PC-3 (cell line): ENCODE measurements at regions not wholly inside any gene's neighbourhood (a gene's known extent, or its start where the extent isn't known, plus 50 kb on each side); places are given as distances from the start of the nearest gene placed in this dataset.
"Not testable (repeated sequence)": the region's sequence is repeated elsewhere in the genome, so short reads cannot be mapped to it uniquely, and the experiment has no call there.

Experiments
- ATAC-seq: fragments of 200-7000 bp; cut with Tn5 transposase; 2 replicates; pipeline ENCODE4 v1.9.1; 2020; ENCODE audit warnings: mild to moderate bottlenecking, moderate library complexity
- BruUV-seq: library from RNA; stranded (reverse); fragments of 400-500 nt; replicated peaks from 2 replicates; lab custom pipeline; 2021; lab: Mats Ljungman, UMichigan
- CTCF ChIA-PET: fragments of 300-600 bp; sonication (Branson Sonifier 250); formaldehyde crosslinking; loops from one replicate; lab custom pipeline; 2022; ENCODE audit warnings: antibody characterized with exemption; lab: Charles Lee
- POLR2A ChIA-PET: fragments of 300-600 bp; sonication (Branson Sonifier 250); formaldehyde crosslinking; loops from one replicate; lab custom pipeline; 2022; ENCODE audit warnings: antibody characterized with exemption; ENCODE audit not compliant: unreplicated experiment; lab: Charles Lee
- DNase-seq: peaks from one replicate; pipeline ENCODE4 v3.0.0-alpha.2; 2015
- H2AFZ ChIP-seq: fragments of 300-600 bp; sonication (generic); 2 replicates; pipeline ENCODE4 v1.6.0; 2016; ENCODE audit warnings: antibody characterized with exemption, low read length
- H3F3A ChIP-seq: fragments of 300-600 bp; sonication (generic); one replicate; pipeline ENCODE4 v1.6.0; 2017; ENCODE audit warnings: antibody characterized with exemption, low read length, control low read depth, mild to moderate bottlenecking; ENCODE audit not compliant: unreplicated experiment
- H3K27ac ChIP-seq: fragments of 300-600 bp; sonication (generic); 2 replicates; pipeline ENCODE4 v1.5.1; 2016; ENCODE audit warnings: mild to moderate bottlenecking, low read length
- H3K27me3 ChIP-seq: fragments of 300-600 bp; sonication (generic); 2 replicates; pipeline ENCODE4 v1.6.1; 2016; ENCODE audit warnings: low read length, mixed read lengths
- H3K36me3 ChIP-seq: fragments of 300-600 bp; sonication (generic); 2 replicates; pipeline ENCODE4 v1.6.1; 2016; ENCODE audit warnings: low read depth, mixed run types, low read length, mixed read lengths
- H3K4me1 ChIP-seq: fragments of 300-600 bp; sonication (generic); 2 replicates; pipeline ENCODE4 v1.5.1; 2016; ENCODE audit warnings: low read length; ENCODE audit not compliant: insufficient read depth
- H3K4me2 ChIP-seq: fragments of 300-600 bp; sonication (generic); 2 replicates; pipeline ENCODE4 v1.6.0; 2016; ENCODE audit warnings: low read length
- H3K4me3 ChIP-seq: fragments of 300-600 bp; sonication (generic); 2 replicates; pipeline ENCODE4 v1.5.1; 2016; ENCODE audit warnings: mild to moderate bottlenecking, low read length, mixed read lengths
- H3K79me2 ChIP-seq: fragments of 300-600 bp; sonication (generic); 2 replicates; pipeline ENCODE4 v1.6.1; 2017; ENCODE audit warnings: low read length, mixed read lengths
- H3K9ac ChIP-seq: fragments of 300-600 bp; sonication (generic); 2 replicates; pipeline ENCODE4 v1.6.0; 2016; ENCODE audit warnings: mild to moderate bottlenecking, low read length
- H3K9me2 ChIP-seq: fragments of 300-600 bp; sonication (generic); replicated peaks from 2 replicates; pipeline ENCODE4 v1.6.1; 2016; ENCODE audit warnings: mixed run types, low read length, mixed read lengths
- H3K9me3 ChIP-seq: fragments of 300-600 bp; sonication (generic); 2 replicates; pipeline ENCODE4 v1.6.1; 2016; ENCODE audit warnings: low read length, mixed read lengths
- H4K20me1 ChIP-seq: fragments of 300-600 bp; sonication (generic); 2 replicates; pipeline ENCODE4 v1.6.1; 2016; ENCODE audit warnings: low read length, mixed read lengths
- EZH2 ChIP-seq: fragments of 300-600 bp; sonication (generic); IDR thresholded peaks from one replicate; pipeline ENCODE4 v1.6.1; 2017; ENCODE audit warnings: antibody characterized with exemption, mild to moderate bottlenecking, low read length; ENCODE audit not compliant: unreplicated experiment
- EZH2phosphoT487 ChIP-seq: fragments of 300-600 bp; sonication (generic); IDR thresholded peaks from 2 replicates; pipeline ENCODE4 v1.6.1; 2018; ENCODE audit warnings: mild to moderate bottlenecking, antibody characterized with exemption, low read length, borderline replicate concordance
- intact Hi-C: fragments of 100-400 bp; cut with micrococcal nuclease; formaldehyde crosslinking; loops from 2 replicates; pipeline ENCODE4 v1.9.0; 2023
- TF ChIP-seq, protein P1 (sequence below): fragments of 300-600 bp; sonication (generic); conservative IDR thresholded peaks from 2 replicates; pipeline ENCODE4 v1.5.1; 2017; ENCODE audit warnings: antibody characterized with exemption, low read depth, mild to moderate bottlenecking, low read length

DNA sequence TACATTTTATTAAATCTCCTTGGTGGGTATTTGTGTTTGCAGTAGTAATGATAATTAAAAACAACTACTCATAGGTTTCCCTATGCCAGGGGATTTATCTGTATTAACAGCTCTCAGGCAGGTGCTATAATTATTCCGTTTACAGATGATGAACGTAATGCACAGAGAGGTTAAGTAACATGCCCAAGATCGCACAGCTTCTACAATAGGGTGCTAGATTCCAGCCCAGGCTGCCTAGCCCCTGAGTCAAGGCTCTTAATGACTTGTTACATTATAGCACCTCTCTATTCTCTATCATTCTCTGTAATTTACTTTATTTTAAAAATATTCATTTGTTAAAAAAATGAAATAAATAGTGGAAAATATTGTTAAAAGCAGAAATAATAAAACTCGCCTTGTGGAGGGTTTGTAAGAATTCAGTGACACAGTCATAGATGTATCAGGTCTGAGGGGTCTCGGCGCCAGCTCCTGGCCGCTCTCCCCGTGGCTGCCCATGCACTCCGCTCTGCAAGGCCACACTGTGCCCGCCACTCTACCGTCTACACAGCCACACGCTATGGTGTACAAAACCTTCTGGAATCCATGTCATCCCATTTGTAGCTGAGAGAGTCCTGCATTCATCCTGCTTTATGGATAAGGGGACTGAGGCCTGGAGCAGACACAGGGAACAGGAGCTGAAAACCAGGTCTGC, 562.2 kb downstream of the MATN1 start:
- Histone ChIP-seq H4K20me1 (no peaks in the 10 kb centered on the region), H3K9ac (no peak overlapping the region), H3K4me1 (no peaks in the 10 kb centered on the region), H3K9me2 (no peaks in the 10 kb centered on the region), H3K9me3 (no peaks in the 10 kb centered on the region), H3K36me3 (no peaks in the 10 kb centered on the region), H3K4me3 (no peak overlapping the region), H3F3A (no peaks in the 10 kb centered on the region), H3K4me2 (no peak overlapping the region), H2AFZ (no peak overlapping the region), H3K27ac (no peak overlapping the region), H3K27me3 (peaks cover 67% of the 10 kb centered on the region), H3K79me2 (no peaks in the 10 kb centered on the region)
- no peak for TF ChIP-seq EZH2phosphoT487
- no peak for TF ChIP-seq EZH2
- TF ChIP-seq, protein P1, sequence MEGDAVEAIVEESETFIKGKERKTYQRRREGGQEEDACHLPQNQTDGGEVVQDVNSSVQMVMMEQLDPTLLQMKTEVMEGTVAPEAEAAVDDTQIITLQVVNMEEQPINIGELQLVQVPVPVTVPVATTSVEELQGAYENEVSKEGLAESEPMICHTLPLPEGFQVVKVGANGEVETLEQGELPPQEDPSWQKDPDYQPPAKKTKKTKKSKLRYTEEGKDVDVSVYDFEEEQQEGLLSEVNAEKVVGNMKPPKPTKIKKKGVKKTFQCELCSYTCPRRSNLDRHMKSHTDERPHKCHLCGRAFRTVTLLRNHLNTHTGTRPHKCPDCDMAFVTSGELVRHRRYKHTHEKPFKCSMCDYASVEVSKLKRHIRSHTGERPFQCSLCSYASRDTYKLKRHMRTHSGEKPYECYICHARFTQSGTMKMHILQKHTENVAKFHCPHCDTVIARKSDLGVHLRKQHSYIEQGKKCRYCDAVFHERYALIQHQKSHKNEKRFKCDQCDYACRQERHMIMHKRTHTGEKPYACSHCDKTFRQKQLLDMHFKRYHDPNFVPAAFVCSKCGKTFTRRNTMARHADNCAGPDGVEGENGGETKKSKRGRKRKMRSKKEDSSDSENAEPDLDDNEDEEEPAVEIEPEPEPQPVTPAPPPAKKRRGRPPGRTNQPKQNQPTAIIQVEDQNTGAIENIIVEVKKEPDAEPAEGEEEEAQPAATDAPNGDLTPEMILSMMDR, result no peak
- ATAC-seq (no peak), DNase-seq (no peak)
- ChIA-PET POLR2A (no interaction called here), CTCF (no interaction called here)
- BruUV-seq, result no TSS peak
- intact Hi-C loops, result no loop called here

DNA sequence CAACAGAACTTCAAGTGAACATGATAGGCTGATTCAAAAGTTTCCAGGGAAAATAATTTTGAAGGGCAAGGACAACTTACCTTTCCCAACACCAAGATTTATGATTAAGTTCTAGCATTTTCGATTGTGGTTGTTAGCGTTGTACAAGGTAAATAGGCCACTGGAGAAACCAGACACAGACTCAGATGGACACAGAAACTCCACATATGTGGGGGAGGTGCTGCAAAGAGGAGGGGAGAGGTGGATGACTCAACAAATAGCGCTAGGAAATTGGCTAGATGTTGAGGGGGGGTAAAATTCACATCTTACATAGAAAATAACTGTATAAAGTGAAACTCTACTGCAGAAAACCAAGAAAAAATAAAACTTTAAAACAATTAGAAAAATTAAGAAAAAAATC, 564.4 kb downstream of the MATN1 start:
- Histone ChIP-seq H3K9me2 (no peaks in the 10 kb centered on the region), H4K20me1 (no peaks in the 10 kb centered on the region), H3K4me3 (no peak overlapping the region), H3K79me2 (no peaks in the 10 kb centered on the region), H2AFZ (no peak overlapping the region), H3K36me3 (no peaks in the 10 kb centered on the region), H3K9ac (no peak overlapping the region), H3K27me3 (peaks cover 48% of the 10 kb centered on the region), H3K4me2 (no peak overlapping the region), H3K9me3 (no peaks in the 10 kb centered on the region; the same call in 1 of the 2 replicates), H3K4me1 (no peaks in the 10 kb centered on the region), H3K27ac (no peak overlapping the region), H3F3A (no peaks in the 10 kb centered on the region)
- ATAC-seq (no peak), DNase-seq (no peak)
- ChIA-PET POLR2A (no interaction called here), CTCF (no interaction called here)
- TF ChIP-seq EZH2 (no peak), EZH2phosphoT487 (no peak)
- TF ChIP-seq, protein P1, result no peak
- no TSS peak for BruUV-seq
- intact Hi-C loops, result no loop called here

DNA sequence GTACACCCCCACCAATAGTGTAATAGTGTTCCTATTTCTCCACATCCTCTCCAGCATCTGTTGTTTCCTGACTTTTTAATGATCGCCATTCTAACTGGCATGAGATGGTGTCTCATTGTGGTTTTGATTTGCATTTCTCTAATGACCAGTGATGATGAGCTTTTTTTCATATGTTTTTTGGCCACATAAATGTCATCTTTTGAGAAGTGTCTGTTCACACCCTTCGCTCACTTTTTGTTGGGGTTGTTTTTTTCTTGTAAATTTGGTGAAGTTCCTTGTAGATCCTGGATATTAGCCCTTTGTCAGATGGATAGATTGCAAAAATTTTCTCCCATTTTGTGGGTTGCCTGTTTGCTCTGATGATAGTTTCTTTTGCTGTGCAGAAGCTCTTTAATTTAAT, 567.7 kb downstream of the MATN1 start:
- ATAC-seq, H3K9me3 ChIP-seq, H3K4me1 ChIP-seq, CTCF ChIA-PET, H3K4me3 ChIP-seq, H2AFZ ChIP-seq, H3K27ac ChIP-seq, DNase-seq, intact Hi-C loops, H3K4me2 ChIP-seq, BruUV-seq, H3F3A ChIP-seq, H3K79me2 ChIP-seq, H3K36me3 ChIP-seq, H4K20me1 ChIP-seq, H3K9ac ChIP-seq, H3K9me2 ChIP-seq, POLR2A ChIA-PET: not testable (repeated sequence)
- peaks cover 19% of the 10 kb centered on the region for H3K27me3 ChIP-seq

DNA sequence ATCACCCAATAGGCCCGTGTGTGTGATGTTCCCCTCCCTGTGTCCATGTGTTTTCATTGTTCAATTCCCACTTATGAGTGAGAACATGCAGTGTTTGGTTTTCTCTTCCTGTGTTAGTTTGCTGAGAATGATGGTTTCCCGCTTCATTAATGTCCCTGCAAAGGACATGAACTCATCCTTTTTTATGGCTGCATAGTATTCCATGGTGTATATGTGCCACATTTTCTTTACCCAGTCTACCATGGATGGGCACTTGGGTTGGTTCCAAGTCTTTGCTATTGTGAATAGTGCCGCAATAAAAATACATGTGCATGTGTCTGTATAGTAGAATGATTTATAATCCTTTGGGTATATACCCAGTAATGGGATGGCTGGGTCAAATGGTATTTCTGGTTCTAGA, 568.1 kb downstream of the MATN1 start:
- H3K27me3 ChIP-seq, result peaks cover 14% of the 10 kb centered on the region
- intact Hi-C loops, H3F3A ChIP-seq, H3K79me2 ChIP-seq, H3K4me3 ChIP-seq, ATAC-seq, H3K36me3 ChIP-seq, H3K27ac ChIP-seq, H4K20me1 ChIP-seq, BruUV-seq, H3K4me2 ChIP-seq, H2AFZ ChIP-seq, CTCF ChIA-PET, POLR2A ChIA-PET, H3K4me1 ChIP-seq, H3K9ac ChIP-seq, H3K9me3 ChIP-seq, DNase-seq, H3K9me2 ChIP-seq: not testable (repeated sequence)
